ENCODE measurements at regions not wholly inside any gene's neighbourhood (a gene's known extent, or its start where the extent isn't known, plus 50 kb on each side); places are given as distances from the start of the nearest gene placed in this dataset.

DNA sequence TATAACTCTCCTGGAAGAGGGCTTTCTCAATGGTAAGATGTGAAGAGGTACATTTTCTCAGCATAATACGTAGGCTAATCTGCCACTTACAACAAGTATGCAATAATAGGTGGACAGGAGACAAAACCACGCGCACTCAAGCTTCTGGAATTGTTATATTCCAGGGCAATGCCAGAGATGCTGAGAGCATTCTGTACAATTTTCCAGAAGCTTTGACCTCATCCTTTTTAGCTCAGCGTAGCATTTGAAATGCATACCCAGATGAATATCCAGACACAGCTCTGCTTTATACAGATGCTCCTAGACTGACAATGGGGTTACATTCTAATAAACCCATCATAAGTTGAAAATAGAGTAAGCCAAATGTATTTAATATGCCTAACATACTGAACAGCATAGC is 1492.4 kb upstream of the FLRT2 start:
- no peak for TF ChIP-seq POLR2A (IDR thresholded peaks at IDR 0.05)
- Histone ChIP-seq H3K4me1 (no peaks in the 10 kb centered on the region), H3K9me3 (no peaks in the 10 kb centered on the region), H3K27ac (no peak overlapping the region), H3K27me3 (no peaks in the 10 kb centered on the region), H3K36me3 (no peaks in the 10 kb centered on the region), H3K4me3 (no peak overlapping the region)
- intact Hi-C loops (cut with DNase I): no loop called here
- 81 to 95% methylated on average over 4 of the region's 4 CpGs for WGBS, 2 donors
- no peak for DNase-seq

- Histone ChIP-seq H3K36me3 (no peaks in the 10 kb centered on the region), H3K27me3 (no peaks in the 10 kb centered on the region), H3K9me3 (no peaks in the 10 kb centered on the region), H3K27ac (no peak overlapping the region), H3K4me1 (no peaks in the 10 kb centered on the region), H3K4me3 (no peak overlapping the region)
- 81 to 83% methylated on average over 3 of the region's 3 CpGs for WGBS, 2 donors
- DNase-seq: no peak
- no peak for TF ChIP-seq CTCF (IDR thresholded peaks at IDR 0.05)
- TF ChIP-seq POLR2AphosphoS5 (IDR thresholded peaks at IDR 0.05): no peak
- no peak for TF ChIP-seq POLR2A (IDR thresholded peaks at IDR 0.05)
- TF ChIP-seq EP300 (IDR thresholded peaks at IDR 0.05): no peak
- intact Hi-C loops (cut with DNase I): no loop called here
These were observed 1489.8 kb upstream of the FLRT2 start for GRCh38 chr14:84040101-84040500.

- WGBS, 2 donors: 93 to 94% methylated on average over 2 of the region's 2 CpGs
- H3K36me3 ChIP-seq: no peaks in the 10 kb centered on the region
- intact Hi-C loops (cut with DNase I): no loop called here
- H3K27me3 ChIP-seq: no peaks in the 10 kb centered on the region
- H3K4me1 ChIP-seq: no peaks in the 10 kb centered on the region
- TF ChIP-seq POLR2A (IDR thresholded peaks at IDR 0.05) (no peak), CTCF (IDR thresholded peaks at IDR 0.05) (no peak), POLR2AphosphoS5 (IDR thresholded peaks at IDR 0.05) (no peak), EP300 (IDR thresholded peaks at IDR 0.05) (no peak)
- no peak for DNase-seq
- no peak overlapping the region for H3K4me3 ChIP-seq
- no peak overlapping the region for H3K27ac ChIP-seq
- no peaks in the 10 kb centered on the region for H3K9me3 ChIP-seq
These were observed 1488.5 kb upstream of the FLRT2 start for GRCh38 chr14:84041421-84041820.

- DNase-seq: no peak
- Histone ChIP-seq H3K4me3 (no peak overlapping the region), H3K4me1 (no peaks in the 10 kb centered on the region), H3K9me3 (no peaks in the 10 kb centered on the region), H3K27ac (no peak overlapping the region), H3K27me3 (no peaks in the 10 kb centered on the region), H3K36me3 (no peaks in the 10 kb centered on the region)
- no peak for TF ChIP-seq POLR2A (IDR thresholded peaks at IDR 0.05)
- no peak for TF ChIP-seq POLR2AphosphoS5 (IDR thresholded peaks at IDR 0.05)
- no peak for TF ChIP-seq CTCF (IDR thresholded peaks at IDR 0.05)
- no peak for TF ChIP-seq EP300 (IDR thresholded peaks at IDR 0.05)
- intact Hi-C loops (cut with DNase I): no loop called here
- WGBS, 2 donors: 71 to 83% methylated on average over 1 of the region's 1 CpG
These were observed 1487.0 kb upstream of the FLRT2 start for GRCh38 chr14:84042992-84043391.

- no peak overlapping the region for H3K27ac ChIP-seq
- no peaks in the 10 kb centered on the region for H3K4me1 ChIP-seq
- no peaks in the 10 kb centered on the region for H3K36me3 ChIP-seq
- H3K9me3 ChIP-seq: no peaks in the 10 kb centered on the region
- WGBS, 2 donors: 39 to 58% methylated on average over 3 of the region's 3 CpGs
- intact Hi-C loops (cut with DNase I): no loop called here
- no peak overlapping the region for H3K4me3 ChIP-seq
- no peaks in the 10 kb centered on the region for H3K27me3 ChIP-seq
- TF ChIP-seq POLR2AphosphoS5 (IDR thresholded peaks at IDR 0.05): no peak
- no peak for TF ChIP-seq CTCF (IDR thresholded peaks at IDR 0.05)
- TF ChIP-seq POLR2A (IDR thresholded peaks at IDR 0.05): no peak
- TF ChIP-seq EP300 (IDR thresholded peaks at IDR 0.05): no peak
- no peak for DNase-seq
These were observed 1465.4 kb upstream of the FLRT2 start for GRCh38 chr14:84064316-84065125.

Data from sigmoid colon (tissue), 6 donors.